ENCODE measurements at regions not wholly inside any gene's neighbourhood (a gene's known extent, or its start where the extent isn't known, plus 50 kb on each side); places are given as distances from the start of the nearest gene placed in this dataset.

- Histone ChIP-seq H3K27me3 (ENCODE audit: control insufficient read depth in 2 of 2, insufficient read depth in 2 of 2, low read length in 2 of 2) (no peaks in the 10 kb centered on the region), H3K36me3 (ENCODE audit: control insufficient read depth in 2 of 3, insufficient read depth in 3 of 3, low read length in 3 of 3) (no peaks in the 10 kb centered on the region), H3K4me3 (ENCODE audit: low read length) (no peak overlapping the region), H3K27ac (ENCODE audit: low read depth, low read length) (no peak overlapping the region), H3K9me3 (ENCODE audit: control insufficient read depth in 2 of 3, low read length in 3 of 3) (no peaks in the 10 kb centered on the region), H3K4me1 (ENCODE audit: control insufficient read depth in 2 of 2, insufficient read depth in 2 of 2, low read length in 2 of 2) (no peaks in the 10 kb centered on the region)
- intact Hi-C loops (cut with micrococcal nuclease) = no loop called here
- CTCF ChIA-PET = no interaction called here
- DNase-seq (no peak), ATAC-seq (no peak)
- Mint-ChIP-seq H3K36me3 (peaks cover 4 to 10% (median 5%) of the 10 kb centered on the region in 5 donors), H3K9me3 (peaks cover 0 to 1% (median 0%) of the 10 kb centered on the region in 11 donors), H3K27me3 (peaks cover 0 to 8% (median 0%) of the 10 kb centered on the region in 5 donors), H3K4me1 (peaks cover 0 to 12% (median 0%) of the 10 kb centered on the region in 7 donors), H3K27ac (no peak overlapping the region), H3K4me3 (no peak overlapping the region)
- POLR2A ChIA-PET = no interaction called here
Measured at GRCh38 chr1:224486801-224487583, 52.4 kb upstream of the WDR26 start.

DNA sequence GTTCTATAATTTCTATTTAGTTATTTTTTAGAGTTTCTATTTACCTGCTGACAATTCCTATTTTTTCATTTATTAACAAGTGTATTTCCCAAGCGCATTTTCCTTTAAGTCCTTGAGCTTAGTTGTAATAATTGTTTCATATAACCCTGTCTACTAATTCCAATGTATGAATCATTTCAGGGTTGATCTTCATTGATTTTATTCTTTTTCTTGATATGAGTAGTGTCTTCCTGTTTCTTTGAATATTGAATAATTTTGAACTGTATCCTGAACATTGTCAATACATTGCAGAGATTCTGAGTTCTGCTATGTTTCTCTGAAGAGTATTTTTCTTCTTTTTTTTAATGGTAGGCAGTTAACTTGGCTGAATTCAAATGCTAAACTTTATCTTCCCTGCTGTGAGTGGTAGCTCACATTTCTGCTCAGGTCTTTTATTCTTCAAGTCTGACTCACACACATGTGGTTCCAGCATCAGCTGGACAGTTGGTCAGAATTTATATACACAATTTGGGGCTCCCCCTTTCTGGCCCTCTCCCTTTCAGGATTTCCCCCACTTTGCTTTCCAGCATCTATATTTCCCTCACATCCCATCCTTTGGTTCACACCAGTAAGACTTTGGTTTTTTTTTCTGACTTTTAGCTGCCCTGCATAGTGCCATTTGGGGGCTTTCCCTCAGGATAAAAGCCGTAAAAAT is 54.4 kb upstream of the WDR26 start:
- Histone ChIP-seq H3K27me3 (ENCODE audit: control insufficient read depth in 2 of 2, insufficient read depth in 2 of 2, low read length in 2 of 2) (no peaks in the 10 kb centered on the region), H3K9me3 (ENCODE audit: control insufficient read depth in 2 of 3, low read length in 3 of 3) (no peaks in the 10 kb centered on the region), H3K36me3 (ENCODE audit: control insufficient read depth in 2 of 3, insufficient read depth in 3 of 3, low read length in 3 of 3) (no peaks in the 10 kb centered on the region), H3K4me1 (ENCODE audit: control insufficient read depth in 2 of 2, insufficient read depth in 2 of 2, low read length in 2 of 2) (no peaks in the 10 kb centered on the region), H3K4me3 (ENCODE audit: low read length) (no peak overlapping the region), H3K27ac (ENCODE audit: low read depth, low read length) (no peak overlapping the region)
- peaks cover 0 to 8% (median 0%) of the 10 kb centered on the region in 5 donors for H3K27me3 Mint-ChIP-seq
- no peak overlapping the region for H3K4me3 Mint-ChIP-seq
- peaks cover 0 to 16% (median 0%) of the 10 kb centered on the region in 7 donors for H3K4me1 Mint-ChIP-seq
- H3K9me3 Mint-ChIP-seq = peaks cover 0 to 1% (median 0%) of the 10 kb centered on the region in 11 donors
- ChIA-PET CTCF (no interaction called here), POLR2A (no interaction called here)
- H3K27ac Mint-ChIP-seq = no peak overlapping the region
- DNase-seq = no peak
- peaks cover 4 to 10% (median 5%) of the 10 kb centered on the region in 5 donors for H3K36me3 Mint-ChIP-seq
- intact Hi-C loops (cut with micrococcal nuclease) = no loop called here
- no peak for ATAC-seq

DNA sequence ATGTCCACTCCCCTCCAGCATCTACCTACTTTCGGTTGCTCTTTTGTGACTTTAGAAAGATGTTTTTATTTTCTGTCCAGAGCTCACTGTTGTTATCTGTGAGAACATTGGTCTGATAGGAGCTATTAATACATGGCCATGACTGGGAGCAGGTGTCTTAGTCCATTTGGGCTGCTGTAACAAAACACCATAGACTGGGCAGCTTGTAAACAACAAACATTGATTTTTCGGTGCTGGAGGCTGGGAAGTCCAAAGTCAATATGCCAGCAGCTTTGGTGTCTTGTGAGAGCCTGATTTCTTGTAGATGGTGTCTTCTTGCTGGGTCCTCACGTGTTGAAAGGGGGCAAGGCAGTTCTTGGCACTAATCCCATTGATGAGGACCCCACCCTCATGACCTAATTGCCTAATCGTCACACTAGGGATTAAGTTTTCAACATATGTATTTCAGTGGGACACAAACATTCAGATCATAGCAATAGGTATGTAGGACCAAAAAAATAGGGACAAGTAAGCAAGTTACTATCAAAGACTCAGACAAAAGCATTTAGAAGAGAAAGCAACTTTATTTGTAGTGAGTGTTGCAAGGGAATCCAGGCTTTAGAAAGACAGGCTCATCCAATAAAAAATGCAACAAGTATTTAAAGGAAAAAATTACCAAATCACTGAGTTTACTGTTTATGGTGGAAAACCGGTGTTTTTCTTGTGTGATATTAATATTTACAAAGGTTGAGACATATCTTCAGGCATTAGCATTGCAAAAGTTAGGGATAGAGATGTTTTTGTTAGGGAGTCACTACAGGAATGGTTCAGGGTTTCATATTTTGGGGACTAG is 55.2 kb upstream of the WDR26 start:
- POLR2A ChIA-PET = no interaction called here
- Histone ChIP-seq H3K4me1 (ENCODE audit: control insufficient read depth in 2 of 2, insufficient read depth in 2 of 2, low read length in 2 of 2) (no peaks in the 10 kb centered on the region), H3K9me3 (ENCODE audit: control insufficient read depth in 2 of 3, low read length in 3 of 3) (no peaks in the 10 kb centered on the region), H3K4me3 (ENCODE audit: low read length) (no peak overlapping the region), H3K27me3 (ENCODE audit: control insufficient read depth in 2 of 2, insufficient read depth in 2 of 2, low read length in 2 of 2) (no peaks in the 10 kb centered on the region), H3K36me3 (ENCODE audit: control insufficient read depth in 2 of 3, insufficient read depth in 3 of 3, low read length in 3 of 3) (no peaks in the 10 kb centered on the region), H3K27ac (ENCODE audit: low read depth, low read length) (no peak overlapping the region)
- Mint-ChIP-seq H3K27me3 (peaks cover 0 to 8% (median 0%) of the 10 kb centered on the region in 5 donors), H3K27ac (no peak overlapping the region), H3K4me3 (no peak overlapping the region), H3K4me1 (peaks cover 0 to 16% (median 0%) of the 10 kb centered on the region in 7 donors), H3K36me3 (peaks cover 0 to 7% (median 2%) of the 10 kb centered on the region in 5 donors), H3K9me3 (no peaks in the 10 kb centered on the region)
- DNase-seq (no peak), ATAC-seq (no peak)
- intact Hi-C loops (cut with micrococcal nuclease) = no loop called here
- CTCF ChIA-PET = no interaction called here

- Histone ChIP-seq H3K27ac (ENCODE audit: low read depth, low read length) (no peak overlapping the region), H3K27me3 (ENCODE audit: control insufficient read depth in 2 of 2, insufficient read depth in 2 of 2, low read length in 2 of 2) (no peaks in the 10 kb centered on the region), H3K9me3 (ENCODE audit: control insufficient read depth in 2 of 3, low read length in 3 of 3) (no peaks in the 10 kb centered on the region), H3K36me3 (ENCODE audit: control insufficient read depth in 2 of 3, insufficient read depth in 3 of 3, low read length in 3 of 3) (no peaks in the 10 kb centered on the region), H3K4me1 (ENCODE audit: control insufficient read depth in 2 of 2, insufficient read depth in 2 of 2, low read length in 2 of 2) (no peaks in the 10 kb centered on the region), H3K4me3 (ENCODE audit: low read length) (no peak overlapping the region)
- Mint-ChIP-seq H3K36me3 (peaks cover 0 to 10% (median 5%) of the 10 kb centered on the region in 5 donors), H3K27me3 (peaks cover 0 to 8% (median 0%) of the 10 kb centered on the region in 5 donors), H3K4me1 (peaks cover 0 to 15% (median 0%) of the 10 kb centered on the region in 7 donors), H3K9me3 (peaks cover 0 to 6% (median 0%) of the 10 kb centered on the region in 11 donors), H3K27ac (no peak overlapping the region), H3K4me3 (no peak overlapping the region)
- intact Hi-C loops (cut with micrococcal nuclease) = no loop called here
- POLR2A ChIA-PET = no interaction called here
- CTCF ChIA-PET = interaction anchor here (0.6 kb wide), 1 partner anchor 12 kb away, joined by 3 read pairs; no protein-coding TSS in a partner anchor
- no peak for ATAC-seq
- DNase-seq = no peak
Measured at GRCh38 chr1:224490549-224491537, 56.2 kb upstream of the WDR26 start.

- H3K4me1 ChIP-seq (ENCODE audit: control insufficient read depth in 2 of 2, insufficient read depth in 2 of 2, low read length in 2 of 2) = no peaks in the 10 kb centered on the region
- Mint-ChIP-seq H3K27ac (no peak overlapping the region), H3K27me3 (peaks cover 0 to 8% (median 0%) of the 10 kb centered on the region in 5 donors), H3K9me3 (peaks cover 0 to 14% (median 4%) of the 10 kb centered on the region in 11 donors), H3K4me3 (no peak overlapping the region), H3K36me3 (peaks cover 3 to 12% (median 9%) of the 10 kb centered on the region in 5 donors), H3K4me1 (peaks cover 0 to 17% (median 2%) of the 10 kb centered on the region in 7 donors)
- ChIA-PET POLR2A (no interaction called here), CTCF (no interaction called here)
- ATAC-seq (no peak), DNase-seq (no peak)
- intact Hi-C loops (cut with micrococcal nuclease) = no loop called here
- no peaks in the 10 kb centered on the region for H3K9me3 ChIP-seq (ENCODE audit: control insufficient read depth in 2 of 3, low read length in 3 of 3)
- H3K27ac ChIP-seq (ENCODE audit: low read depth, low read length) = no peak overlapping the region
- no peaks in the 10 kb centered on the region for H3K27me3 ChIP-seq (ENCODE audit: control insufficient read depth in 2 of 2, insufficient read depth in 2 of 2, low read length in 2 of 2)
- no peaks in the 10 kb centered on the region for H3K36me3 ChIP-seq (ENCODE audit: control insufficient read depth in 2 of 3, insufficient read depth in 3 of 3, low read length in 3 of 3)
- H3K4me3 ChIP-seq (ENCODE audit: low read length) = no peak overlapping the region
Measured at GRCh38 chr1:224492015-224492414, 57.4 kb upstream of the WDR26 start.

DNA sequence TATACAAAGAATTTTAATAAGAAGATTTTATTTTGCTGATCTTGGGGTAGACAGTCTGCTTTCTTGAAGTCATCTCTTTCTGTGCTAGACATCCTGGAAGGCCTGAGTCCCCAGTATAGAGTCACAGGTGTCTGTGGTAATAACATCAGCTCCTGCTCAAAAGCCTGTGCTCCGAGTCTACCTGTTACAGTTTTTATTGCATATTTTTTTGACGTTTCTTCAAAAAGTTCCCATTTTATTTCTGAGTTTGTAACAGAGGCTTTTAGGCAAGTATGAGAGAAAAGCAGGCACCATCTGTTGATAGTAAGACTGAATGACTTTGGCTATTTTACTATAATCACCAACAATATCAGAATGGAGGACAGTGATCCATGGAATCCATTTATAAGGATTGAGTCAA is 58.0 kb upstream of the WDR26 start:
- Mint-ChIP-seq H3K27ac (no peak overlapping the region), H3K36me3 (peaks cover 3 to 12% (median 10%) of the 10 kb centered on the region in 5 donors), H3K4me3 (no peak overlapping the region), H3K4me1 (peaks cover 0 to 23% (median 4%) of the 10 kb centered on the region in 7 donors), H3K9me3 (peaks cover 0 to 16% (median 4%) of the 10 kb centered on the region in 11 donors), H3K27me3 (peaks cover 0 to 8% (median 0%) of the 10 kb centered on the region in 5 donors)
- intact Hi-C loops (cut with micrococcal nuclease) = no loop called here
- H3K9me3 ChIP-seq (ENCODE audit: control insufficient read depth in 2 of 3, low read length in 3 of 3) = no peaks in the 10 kb centered on the region
- H3K27ac ChIP-seq (ENCODE audit: low read depth, low read length) = no peak overlapping the region
- no peaks in the 10 kb centered on the region for H3K36me3 ChIP-seq (ENCODE audit: control insufficient read depth in 2 of 3, insufficient read depth in 3 of 3, low read length in 3 of 3)
- no peaks in the 10 kb centered on the region for H3K27me3 ChIP-seq (ENCODE audit: control insufficient read depth in 2 of 2, insufficient read depth in 2 of 2, low read length in 2 of 2)
- peaks cover 0 to 3% of the 10 kb centered on the region in 2 donors for H3K4me1 ChIP-seq (ENCODE audit: control insufficient read depth in 2 of 2, insufficient read depth in 2 of 2, low read length in 2 of 2)
- DNase-seq (no peak), ATAC-seq (no peak)
- ChIA-PET CTCF (no interaction called here), POLR2A (no interaction called here)
- H3K4me3 ChIP-seq (ENCODE audit: low read length) = no peak overlapping the region

All from naive thymus-derived CD4-positive, alpha-beta T cell (primary cell).